ELF-1 (cell line): ENCODE measurements at regions not wholly inside any gene's neighbourhood (a gene's known extent, or its start where the extent isn't known, plus 50 kb on each side); places are given as distances from the start of the nearest gene placed in this dataset.
"Not testable (repeated sequence)": the region's sequence is repeated elsewhere in the genome, so short reads cannot be mapped to it uniquely, and the experiment has no call there.

Experiments used
- DNase-seq: peaks from one replicate; pipeline ENCODE4 v3.0.0-alpha.2; 2016; ENCODE audit warnings: low read depth, low spot score

GRCh38 chr2:51790854-51791253 is 758.9 kb upstream of the NRXN1 start:
- no peak for DNase-seq

GRCh38 chr2:51789918-51790317 is 758.0 kb upstream of the NRXN1 start:
- DNase-seq, result no peak

- no peak for DNase-seq
These were observed 751.2 kb upstream of the NRXN1 start for GRCh38 chr2:51782921-51783765.

GRCh38 chr2:51781691-51782090 is 749.8 kb upstream of the NRXN1 start:
- no peak for DNase-seq

- DNase-seq, result no peak
These were observed 748.4 kb upstream of the NRXN1 start for GRCh38 chr2:51780353-51780752.

GRCh38 chr2:51779723-51780122 is 747.8 kb upstream of the NRXN1 start:
- DNase-seq, result not testable (repeated sequence)

GRCh38 chr2:51778806-51779205 is 746.9 kb upstream of the NRXN1 start:
- no peak for DNase-seq

- DNase-seq, result not testable (repeated sequence)
These were observed 742.7 kb upstream of the NRXN1 start for GRCh38 chr2:51774606-51775005.

- no peak for DNase-seq
These were observed 728.5 kb upstream of the NRXN1 start for GRCh38 chr2:51760441-51760840.

GRCh38 chr2:51758081-51758480 is 726.1 kb upstream of the NRXN1 start:
- no peak for DNase-seq

GRCh38 chr2:51734115-51734514 is 702.2 kb upstream of the NRXN1 start:
- no peak for DNase-seq

- DNase-seq, result no peak
These were observed 691.8 kb upstream of the NRXN1 start for GRCh38 chr2:51723691-51724090.

GRCh38 chr2:51722311-51722710 is 690.4 kb upstream of the NRXN1 start:
- no peak for DNase-seq

GRCh38 chr2:51720826-51721225 is 688.9 kb upstream of the NRXN1 start:
- no peak for DNase-seq

- DNase-seq, result no peak
These were observed 686.9 kb upstream of the NRXN1 start for GRCh38 chr2:51718881-51719280.

GRCh38 chr2:51717312-51717711 is 685.4 kb upstream of the NRXN1 start:
- no peak for DNase-seq

- DNase-seq, result no peak
These were observed 679.8 kb upstream of the NRXN1 start for GRCh38 chr2:51711766-51712165.

GRCh38 chr2:51710222-51710621 is 678.3 kb upstream of the NRXN1 start:
- peak; percentile 56 for DNase-seq

- no peak for DNase-seq
These were observed 675.7 kb upstream of the NRXN1 start for GRCh38 chr2:51707625-51708024.

- DNase-seq, result no peak
These were observed 674.3 kb upstream of the NRXN1 start for GRCh38 chr2:51706220-51706619.

GRCh38 chr2:51705417-51705816 is 673.5 kb upstream of the NRXN1 start:
- no peak for DNase-seq

- DNase-seq, result no peak
These were observed 666.1 kb upstream of the NRXN1 start for GRCh38 chr2:51698021-51698420.

- no peak for DNase-seq
These were observed 665.2 kb upstream of the NRXN1 start for GRCh38 chr2:51697095-51697494.

GRCh38 chr2:51695531-51695930 is 663.6 kb upstream of the NRXN1 start:
- DNase-seq, result no peak
